Mesendoderm (in vitro differentiated cells): ENCODE measurements at regions not wholly inside any gene's neighbourhood (a gene's known extent, or its start where the extent isn't known, plus 50 kb on each side); places are given as distances from the start of the nearest gene placed in this dataset.

Experiments
- DNase-seq: peaks from one replicate; pipeline ENCODE4 v3.0.0; 2013
- H2AK5ac ChIP-seq: 2 replicates; pipeline ENCODE4 v1.6.1; 2013; ENCODE audit warnings: low read length, inconsistent platforms
- H2BK120ac ChIP-seq: 2 replicates; pipeline ENCODE4 v1.6.1; 2013; ENCODE audit warnings: low read depth, mild to moderate bottlenecking, low read length, moderate library complexity, mixed read lengths
- H2BK15ac ChIP-seq: replicated peaks from 2 replicates; pipeline ENCODE4 v1.6.1; 2013; ENCODE audit warnings: low read depth, mild to moderate bottlenecking, moderate library complexity
- H2BK5ac ChIP-seq: 2 replicates; pipeline ENCODE4 v1.6.1; 2013; ENCODE audit warnings: low read length, inconsistent platforms
- H3K18ac ChIP-seq: 2 replicates; pipeline ENCODE4 v1.6.1; 2013; ENCODE audit warnings: mild to moderate bottlenecking, low read length, mixed read lengths
- H3K23ac ChIP-seq: one replicate; pipeline ENCODE4 v1.6.1; 2013; ENCODE audit warnings: low read length
- H3K27ac ChIP-seq: 2 replicates; pipeline ENCODE4 v1.5.1; 2013; ENCODE audit warnings: low read depth, mild to moderate bottlenecking, inconsistent platforms, low read length, moderate library complexity
- H3K27me3 ChIP-seq: 2 replicates; pipeline ENCODE4 v1.6.1; 2013; ENCODE audit warnings: low read length, control low read depth, mild to moderate bottlenecking, inconsistent platforms; ENCODE audit not compliant: insufficient read depth, poor library complexity
- H3K36me3 ChIP-seq: 2 replicates; pipeline ENCODE4 v1.6.1; 2013; ENCODE audit warnings: low read length, inconsistent platforms; ENCODE audit not compliant: control insufficient read depth, insufficient read depth
- H3K4ac ChIP-seq: one replicate; pipeline ENCODE4 v1.6.1; 2013; ENCODE audit warnings: low read depth, mild to moderate bottlenecking, low read length, moderate library complexity
- H3K4me1 ChIP-seq: 2 replicates; pipeline ENCODE4 v1.6.1; 2013; ENCODE audit warnings: low read depth, low read length, inconsistent platforms; ENCODE audit not compliant: control insufficient read depth
- H3K4me2 ChIP-seq: 2 replicates; pipeline ENCODE4 v1.6.1; 2013; ENCODE audit warnings: low read length
- H3K4me3 ChIP-seq: 2 replicates; pipeline ENCODE4 v1.5.1; 2013; ENCODE audit warnings: mild to moderate bottlenecking, low read length
- H3K56ac ChIP-seq: one replicate; pipeline ENCODE4 v1.6.1; 2013; ENCODE audit warnings: low read length
- H3K79me1 ChIP-seq: 2 replicates; pipeline ENCODE4 v1.6.1; 2013; ENCODE audit warnings: low read length, inconsistent platforms
- H3K79me2 ChIP-seq: 2 replicates; pipeline ENCODE4 v1.6.1; 2013; ENCODE audit warnings: mild to moderate bottlenecking, low read length; ENCODE audit not compliant: control insufficient read depth, insufficient read depth
- H3K9ac ChIP-seq: 2 replicates; pipeline ENCODE4 v1.6.1; 2013; ENCODE audit warnings: low read length, inconsistent platforms
- H4K5ac ChIP-seq: one replicate; pipeline ENCODE4 v1.6.1; 2013; ENCODE audit warnings: low read length
- H4K8ac ChIP-seq: one replicate; pipeline ENCODE4 v1.6.1; 2013; ENCODE audit warnings: low read depth, mild to moderate bottlenecking, control low read depth, low read length, moderate library complexity
- WGBS: extraction: QIAGEN DNeasy Blood & Tissue Kit; methylation state at CpG from one replicate; pipeline ENCODE4 v1.1.7; 2013; ENCODE audit warnings: low lambda C conversion rate, missing lambda C conversion rate; ENCODE audit not compliant: insufficient coverage; ENCODE audit errors: extremely low coverage; 5-methylcytosine and 5-hydroxymethylcytosine counted together

DNA sequence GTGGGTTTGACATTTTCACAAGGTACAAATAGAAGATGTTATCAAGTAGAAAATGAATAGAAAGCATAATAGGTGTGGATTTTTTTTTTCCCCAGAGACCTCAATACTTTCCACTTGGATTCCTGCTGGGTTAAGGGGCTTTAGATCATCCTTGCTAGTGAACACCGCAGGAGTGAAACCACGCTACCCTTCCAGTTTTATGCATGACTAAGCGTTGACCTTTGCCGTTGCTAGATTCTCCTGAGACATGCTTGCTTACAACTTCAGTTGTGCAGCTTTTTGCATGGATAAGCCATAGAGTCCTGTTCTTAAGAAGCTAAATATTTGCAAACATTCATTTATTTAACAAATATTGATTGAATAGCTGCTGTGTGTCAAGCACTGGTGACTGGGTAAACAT is 299.7 kb upstream of the LMCD1 start:
- Histone ChIP-seq H3K56ac (no peak overlapping the region), H3K27ac (no peak overlapping the region), H2AK5ac (no peak overlapping the region), H3K79me1 (no peaks in the 10 kb centered on the region), H2BK5ac (no peak overlapping the region), H3K23ac (no peak overlapping the region), H4K5ac (no peak overlapping the region), H2BK120ac (no peak overlapping the region), H3K4me3 (no peak overlapping the region), H3K79me2 (no peaks in the 10 kb centered on the region), H3K36me3 (no peaks in the 10 kb centered on the region), H3K18ac (no peak overlapping the region), H3K4me1 (no peaks in the 10 kb centered on the region), H3K4me2 (no peak overlapping the region), H2BK15ac (peak overlapping the region; percentile 100), H3K27me3 (no peaks in the 10 kb centered on the region), H3K9ac (no peak overlapping the region), H4K8ac (no peak overlapping the region), H3K4ac (no peak overlapping the region)
- no CpG with 5 or more reads among the region's 4 CpGs for WGBS
- DNase-seq, result peak; percentile 8

DNA sequence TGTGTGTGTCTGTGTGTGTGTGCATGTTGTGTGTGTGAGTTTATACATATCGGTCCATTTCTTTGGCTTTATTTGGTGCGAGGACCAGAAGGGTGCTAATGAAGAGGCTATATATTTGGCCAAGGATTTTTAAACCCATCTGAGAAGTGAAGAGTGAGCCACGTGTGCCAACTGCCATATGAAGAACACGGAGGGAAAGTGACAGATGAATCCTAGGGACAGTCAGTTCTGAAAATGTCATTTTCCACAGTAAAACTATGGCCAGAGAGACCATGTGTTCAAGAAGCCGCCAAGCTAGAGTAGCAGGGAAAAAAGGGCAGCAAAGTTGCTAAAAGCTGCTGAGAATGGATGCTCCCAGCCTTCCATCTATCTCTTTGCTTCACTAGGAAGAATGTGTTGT is 297.3 kb upstream of the LMCD1 start:
- no CpG with 5 or more reads among the region's 5 CpGs for WGBS
- no peak overlapping the region for H3K18ac ChIP-seq
- no peak overlapping the region for H3K27ac ChIP-seq

DNA sequence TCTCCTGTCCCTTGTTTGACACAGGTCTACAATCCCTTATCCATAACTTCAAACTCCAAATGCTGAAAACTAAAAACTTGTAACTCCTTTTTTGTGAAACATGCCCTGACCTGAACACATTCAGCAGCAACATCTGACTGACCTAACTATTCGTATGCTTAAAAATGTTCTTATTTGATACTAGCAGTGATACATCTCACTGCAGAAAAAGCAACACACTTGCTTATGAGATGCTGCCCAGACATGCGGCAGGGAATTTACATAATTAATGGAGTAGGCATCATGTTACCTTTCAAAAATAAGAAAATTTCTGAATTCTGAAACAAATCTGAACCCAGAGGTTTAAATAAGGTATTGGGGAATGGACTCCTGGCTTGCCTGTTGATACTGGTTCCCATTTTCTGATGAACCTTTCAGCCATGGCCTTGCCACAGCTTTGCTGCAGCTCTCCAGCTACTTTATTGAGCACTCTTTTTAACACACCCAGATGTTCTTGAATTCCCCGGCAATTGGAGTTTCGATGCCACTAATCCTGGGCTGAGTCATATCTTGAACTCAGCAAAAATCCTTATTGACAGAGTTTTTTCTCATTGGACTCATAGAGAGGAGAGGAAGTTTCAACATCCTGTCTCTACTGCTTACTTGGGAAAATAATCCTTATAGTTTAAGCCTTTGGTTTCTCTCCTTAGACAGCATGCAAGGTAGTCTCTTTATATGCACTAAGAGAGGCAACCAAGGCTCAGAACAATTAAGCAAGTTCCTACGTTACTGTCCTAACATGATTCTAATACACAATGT is 296.6 kb upstream of the LMCD1 start:
- Histone ChIP-seq H3K27me3 (no peaks in the 10 kb centered on the region), H3K56ac (no peak overlapping the region), H3K4me3 (no peak overlapping the region), H2AK5ac (no peak overlapping the region), H3K36me3 (no peaks in the 10 kb centered on the region), H2BK120ac (no peak overlapping the region), H3K4me2 (no peak overlapping the region), H3K79me2 (no peaks in the 10 kb centered on the region), H2BK15ac (no peak overlapping the region), H3K27ac (no peak overlapping the region), H4K5ac (no peak overlapping the region), H3K18ac (no peak overlapping the region), H3K79me1 (no peaks in the 10 kb centered on the region), H4K8ac (no peak overlapping the region), H3K4ac (no peak overlapping the region), H3K4me1 (no peaks in the 10 kb centered on the region), H3K23ac (no peak overlapping the region), H3K9ac (no peak overlapping the region), H2BK5ac (no peak overlapping the region)
- no peak for DNase-seq
- no CpG with 5 or more reads among the region's 5 CpGs for WGBS

More for the DNA sequence above, 297.3 kb upstream of the LMCD1 start:
- H3K79me1 ChIP-seq, result no peaks in the 10 kb centered on the region
- no peak overlapping the region for H2AK5ac ChIP-seq
- H3K79me2 ChIP-seq, result no peaks in the 10 kb centered on the region
- H2BK15ac ChIP-seq, result no peak overlapping the region
- no peaks in the 10 kb centered on the region for H3K36me3 ChIP-seq
- H4K8ac ChIP-seq, result no peak overlapping the region
- no peaks in the 10 kb centered on the region for H3K27me3 ChIP-seq
- H3K4me1 ChIP-seq, result no peaks in the 10 kb centered on the region
- no peak overlapping the region for H3K23ac ChIP-seq
- no peak overlapping the region for H3K4ac ChIP-seq
- no peak overlapping the region for H3K4me2 ChIP-seq
- no peak overlapping the region for H2BK120ac ChIP-seq
- H3K9ac ChIP-seq, result no peak overlapping the region
- H2BK5ac ChIP-seq, result no peak overlapping the region
- DNase-seq, result no peak
- no peak overlapping the region for H3K4me3 ChIP-seq
- H3K56ac ChIP-seq, result no peak overlapping the region
- H4K5ac ChIP-seq, result no peak overlapping the region

DNA sequence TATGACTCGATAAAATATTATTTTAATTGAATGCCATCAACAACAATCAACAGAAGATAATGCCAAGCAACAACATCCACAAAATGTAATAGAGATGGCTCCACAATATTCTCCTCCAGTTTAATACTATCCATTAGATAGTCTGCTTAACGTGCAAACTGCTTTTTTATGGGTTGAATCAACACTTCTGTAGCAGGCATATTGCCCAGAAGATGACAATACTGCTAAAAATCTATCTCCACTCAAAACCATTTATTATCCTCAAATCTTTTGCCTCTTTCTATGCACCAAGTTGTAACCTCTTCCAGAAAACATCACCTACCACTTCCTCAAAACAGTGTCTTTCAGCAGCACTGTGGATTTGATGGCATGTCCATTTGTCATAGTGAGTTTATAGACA is 295.7 kb upstream of the LMCD1 start:
- Histone ChIP-seq H4K5ac (no peak overlapping the region), H3K79me1 (no peaks in the 10 kb centered on the region), H2BK15ac (peak overlapping the region; percentile 7), H3K79me2 (no peaks in the 10 kb centered on the region), H3K27ac (no peak overlapping the region), H4K8ac (no peak overlapping the region), H3K36me3 (no peaks in the 10 kb centered on the region), H2BK120ac (peak overlapping the region; percentile 54), H3K4ac (no peak overlapping the region), H3K23ac (no peak overlapping the region), H3K4me2 (no peak overlapping the region), H3K9ac (no peak overlapping the region), H2BK5ac (no peak overlapping the region), H3K4me1 (no peaks in the 10 kb centered on the region), H3K18ac (no peak overlapping the region), H3K4me3 (no peak overlapping the region), H3K56ac (no peak overlapping the region), H2AK5ac (no peak overlapping the region), H3K27me3 (no peaks in the 10 kb centered on the region)
- DNase-seq, result no peak
- no CpG with 5 or more reads among the region's 2 CpGs for WGBS

DNA sequence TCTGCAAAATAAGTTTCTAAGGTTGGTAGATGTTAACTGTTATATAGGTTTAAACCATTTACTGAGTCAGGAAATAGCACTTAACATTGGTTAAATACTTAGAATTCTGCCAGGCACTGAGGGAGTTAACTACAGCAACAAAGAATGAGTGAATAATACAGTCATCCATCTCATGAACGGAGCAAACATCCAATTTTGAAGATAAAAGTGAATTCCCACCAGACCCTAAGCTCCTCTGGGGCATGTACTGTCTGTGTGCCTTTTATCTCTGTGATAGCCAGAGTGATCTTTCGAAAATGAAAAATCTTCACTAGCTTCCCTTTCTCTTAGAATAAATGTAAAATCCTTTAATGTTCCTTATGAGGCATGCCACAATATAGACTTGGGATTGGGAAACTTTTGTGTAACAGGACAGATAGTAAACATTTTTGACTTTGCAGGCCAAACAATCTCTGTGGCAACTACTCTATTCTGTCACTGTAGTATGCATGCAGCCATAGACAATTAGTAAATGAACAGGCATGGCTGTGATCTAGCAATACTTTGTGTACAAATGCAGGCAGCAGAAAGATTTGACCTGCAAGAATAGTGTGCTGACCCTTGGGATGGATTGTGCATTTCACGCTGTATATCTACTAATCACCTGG is 294.5 kb upstream of the LMCD1 start:
- Histone ChIP-seq H4K8ac (no peak overlapping the region), H3K79me2 (no peaks in the 10 kb centered on the region), H2BK120ac (no peak overlapping the region), H4K5ac (no peak overlapping the region), H3K79me1 (no peaks in the 10 kb centered on the region), H3K56ac (no peak overlapping the region), H2BK5ac (no peak overlapping the region), H3K4me3 (no peak overlapping the region), H3K4ac (no peak overlapping the region), H3K4me1 (no peaks in the 10 kb centered on the region), H3K36me3 (no peaks in the 10 kb centered on the region), H3K23ac (no peak overlapping the region), H3K18ac (no peak overlapping the region), H3K4me2 (no peak overlapping the region), H2BK15ac (no peak overlapping the region), H2AK5ac (no peak overlapping the region), H3K27ac (no peak overlapping the region), H3K9ac (no peak overlapping the region), H3K27me3 (no peaks in the 10 kb centered on the region)
- no CpG with 5 or more reads among the region's 3 CpGs for WGBS
- no peak for DNase-seq
